HCT116 (cell line): ENCODE measurements at regions not wholly inside any gene's neighbourhood (a gene's known extent, or its start where the extent isn't known, plus 50 kb on each side); places are given as distances from the start of the nearest gene placed in this dataset.

Experiments
- ATAC-seq: fragments of 200-7000 bp; cut with Tn5 transposase; 2 replicates; pipeline ENCODE4 v1.9.1; 2020; ENCODE audit warnings: mild to moderate bottlenecking, moderate library complexity
- BruUV-seq: library from RNA; stranded (reverse); fragments of 400-500 nt; replicated peaks from 2 replicates; lab custom pipeline; 2021; lab: Mats Ljungman, UMichigan
- CTCF ChIA-PET: fragments of 300-600 bp; sonication (Branson Sonifier 250); formaldehyde crosslinking; loops from one replicate; lab custom pipeline; 2021; ENCODE audit warnings: antibody characterized with exemption; lab: Charles Lee
- POLR2A ChIA-PET: fragments of 300-600, 350-600 bp; sonication (Branson Sonifier 250); formaldehyde crosslinking; loops from one replicate; lab custom pipeline; 2021; ENCODE audit warnings: antibody characterized with exemption; lab: Charles Lee
- RAD21 ChIA-PET, 2 experiments: fragments of 300-600 bp; sonication (Branson Sonifier 250); formaldehyde crosslinking; loops; one replicate each; lab custom pipeline; 2023; ENCODE audit warnings: low total read pairs in 2 of 2; ENCODE audit not compliant: uncharacterized antibody in 2 of 2, unreplicated experiment in 2 of 2, low non-redundant PET in 1 of 2; lab: Charles Lee
- DNase-seq: peaks from one replicate; pipeline ENCODE4 v3.0.0-alpha.2; 2010; ENCODE audit warnings: low read depth, low spot score
- H2AFZ ChIP-seq: fragments of 200-600 bp; shearing (Covaris generic), sonication (generic); 2 replicates; pipeline ENCODE4 v1.6.1; 2017; ENCODE audit warnings: low read depth, mixed run types, mixed read lengths, antibody characterized with exemption, low read length; ENCODE audit not compliant: poor library complexity, severe bottlenecking
- H3K27ac ChIP-seq: 2 replicates; pipeline ENCODE4 v1.5.1; 2012; ENCODE audit warnings: low read depth, low read length
- H3K27me3 ChIP-seq: fragments of 200-600 bp; sonication (generic); 2 replicates; pipeline ENCODE4 v1.6.1; 2016; ENCODE audit warnings: mixed run types, low read length, mixed read lengths; ENCODE audit not compliant: insufficient read depth
- H3K36me3 ChIP-seq, 2 experiments: fragments of 200-500 bp in 1 of 2; fragments of 200-600 bp in 1 of 2; sonication (Bioruptor generic) in 1 of 2; sonication (generic) in 1 of 2; 2 replicates each; pipeline versions ENCODE4 v1.5.1 to v1.6.1; 2014 to 2016; ENCODE audit warnings: low read length in 2 of 2, inconsistent platforms in 1 of 2, mixed read lengths in 1 of 2, mixed run types in 1 of 2; ENCODE audit not compliant: insufficient read depth in 2 of 2, control insufficient read depth in 1 of 2
- H3K4me1 ChIP-seq, 2 experiments: fragments of 200-600 bp in 1 of 2; sonication (generic) in 1 of 2; 2 replicates each; pipeline versions ENCODE4 v1.5.1 to v1.6.1; 2012 to 2017; ENCODE audit warnings: low read length in 2 of 2, inconsistent platforms in 1 of 2, mild to moderate bottlenecking in 1 of 2, mixed read lengths in 1 of 2, mixed run types in 1 of 2, moderate library complexity in 1 of 2; ENCODE audit not compliant: insufficient read depth in 2 of 2, control insufficient read depth in 1 of 2
- H3K4me2 ChIP-seq: fragments of 200-600 bp; sonication (generic); 2 replicates; pipeline ENCODE4 v1.6.1; 2017; ENCODE audit warnings: mixed run types, low read length, mixed read lengths
- H3K4me3 ChIP-seq, 2 experiments: fragments of 200-600 bp in 1 of 2; sonication (generic) in 1 of 2; replicated peaks in 1 of 2; 2 replicates each; pipeline ENCODE4 v1.5.1; 2011 to 2016; ENCODE audit warnings: low read length in 2 of 2, control low read depth in 1 of 2, low read depth in 1 of 2, mild to moderate bottlenecking in 1 of 2, mixed read lengths in 1 of 2, mixed run types in 1 of 2
- H3K79me2 ChIP-seq: fragments of 200-600 bp; sonication (generic); 2 replicates; pipeline ENCODE4 v1.6.1; 2017; ENCODE audit warnings: mild to moderate bottlenecking, mixed run types, low read length, moderate library complexity, mixed read lengths; ENCODE audit not compliant: insufficient read depth
- H3K9ac ChIP-seq: fragments of 200-600 bp; sonication (generic); 2 replicates; pipeline ENCODE4 v1.6.1; 2016; ENCODE audit warnings: low read length, mixed read lengths
- H3K9me2 ChIP-seq: fragments of 200-600 bp; sonication (generic), shearing (Covaris generic); 2 replicates; pipeline ENCODE4 v1.6.1; 2017; ENCODE audit warnings: mixed run types, mild to moderate bottlenecking, moderate library complexity; ENCODE audit not compliant: insufficient read depth
- H3K9me3 ChIP-seq, 2 experiments: fragments of 200-500 bp in 1 of 2; fragments of 200-600 bp in 1 of 2; sonication (Bioruptor generic) in 1 of 2; sonication (generic) in 1 of 2; 2 replicates each; pipeline ENCODE4 v1.6.1; 2014 to 2017; ENCODE audit warnings: low read length in 2 of 2, mixed read lengths in 2 of 2, inconsistent platforms in 1 of 2, low read depth in 1 of 2, mild to moderate bottlenecking in 1 of 2, mixed run types in 1 of 2, moderate library complexity in 1 of 2; ENCODE audit not compliant: control insufficient read depth in 1 of 2, insufficient read depth in 1 of 2
- H4K20me1 ChIP-seq: fragments of 200-600 bp; sonication (generic), shearing (Covaris generic); 2 replicates; pipeline ENCODE4 v1.6.1; 2017; ENCODE audit warnings: mixed run types, mild to moderate bottlenecking, moderate library complexity; ENCODE audit not compliant: insufficient read depth
- EZH2 ChIP-seq: fragments of 200-600 bp; sonication (generic); IDR thresholded peaks from 2 replicates; pipeline ENCODE4 v1.6.1; 2017; ENCODE audit warnings: antibody characterized with exemption, mixed run types
- FOSL1 ChIP-seq: IDR thresholded peaks from 2 replicates; pipeline ENCODE4 v1.6.1; 2012; ENCODE audit warnings: low read depth
- JUND ChIP-seq: IDR thresholded peaks from 2 replicates; pipeline ENCODE4 v1.6.1; 2012
- POLR2AphosphoS5 ChIP-seq: IDR thresholded peaks from 2 replicates; pipeline ENCODE4 v1.6.1; 2011; ENCODE audit warnings: mild to moderate bottlenecking, low read depth, low read length, moderate library complexity
- RAD21 ChIP-seq: IDR thresholded peaks from 2 replicates; pipeline ENCODE4 v1.6.1; 2012; ENCODE audit warnings: low read depth, mild to moderate bottlenecking
- REST ChIP-seq: IDR thresholded peaks from 2 replicates; pipeline ENCODE4 v1.6.1; 2012; ENCODE audit warnings: low read depth
- SIN3A ChIP-seq: IDR thresholded peaks from 2 replicates; pipeline ENCODE4 v1.6.1; 2012; ENCODE audit warnings: low read depth
- SP1 ChIP-seq: IDR thresholded peaks from 2 replicates; pipeline ENCODE4 v1.6.1; 2012; ENCODE audit warnings: low read depth
- TCF7L2 ChIP-seq: IDR thresholded peaks from 2 replicates; pipeline ENCODE4 v1.7.0; 2011; ENCODE audit warnings: borderline replicate concordance, inconsistent platforms; ENCODE audit not compliant: insufficient read depth, insufficient read length; ENCODE audit errors: extremely low read depth
- YY1 ChIP-seq: IDR thresholded peaks from 2 replicates; pipeline ENCODE4 v1.6.1; 2011; ENCODE audit warnings: low read length, low read depth, moderate library complexity, mild to moderate bottlenecking; ENCODE audit not compliant: insufficient replicate concordance; ENCODE audit errors: extremely low read depth
- ZFX ChIP-seq: fragments of 450-650 bp; IDR thresholded peaks from 2 replicates; pipeline ENCODE4 v1.6.1; 2017
- ZNF274 ChIP-seq: fragments of 200-500 bp; sonication (Bioruptor generic); IDR thresholded peaks from 2 replicates; pipeline ENCODE4 v1.6.1; 2014; ENCODE audit warnings: mild to moderate bottlenecking, low read depth, low read length, inconsistent platforms
- intact Hi-C: fragments of 100-400 bp; cut with micrococcal nuclease; formaldehyde crosslinking; loops from 2 replicates; pipeline ENCODE4 v1.10.0; 2022

GRCh38 chr13:44267203-44267602, 106.4 kb upstream of the SERP2 start:
- peaks cover 0 to 14% of the 10 kb centered on the region in 2 experiments; a peak in 1 of 4 replicates for H3K4me1 ChIP-seq
- H3K9me3 ChIP-seq: no peaks in the 10 kb centered on the region
- no peak for ATAC-seq
- H3K9ac ChIP-seq: no peak overlapping the region
- H3K79me2 ChIP-seq: no peaks in the 10 kb centered on the region
- no peaks in the 10 kb centered on the region for H4K20me1 ChIP-seq
- no peak overlapping the region for H3K4me3 ChIP-seq
- H3K9me2 ChIP-seq: no peaks in the 10 kb centered on the region
- BruUV-seq: no TSS peak
- H3K4me2 ChIP-seq: no peak overlapping the region
- no peak overlapping the region for H2AFZ ChIP-seq
- H3K36me3 ChIP-seq: no peaks in the 10 kb centered on the region
- ChIA-PET RAD21 (no interaction called here), POLR2A (interaction anchor here (1.0 kb wide), 1 partner anchor 169 kb away, joined by 3 read pairs; no protein-coding TSS in a partner anchor), CTCF (no interaction called here)
- no peak for DNase-seq
- H3K27me3 ChIP-seq: no peaks in the 10 kb centered on the region
- TF ChIP-seq SP1: no peak
- TF ChIP-seq RAD21: no peak
- no peak for TF ChIP-seq ZFX
- TF ChIP-seq FOSL1: no peak
- TF ChIP-seq YY1: no peak
- no peak for TF ChIP-seq REST
- TF ChIP-seq SIN3A: no peak
- TF ChIP-seq EZH2: no peak
- TF ChIP-seq TCF7L2: no peak
- TF ChIP-seq ZNF274: no peak
- no peak for TF ChIP-seq POLR2AphosphoS5
- no peak for TF ChIP-seq JUND
- intact Hi-C loops: no loop called here
- H3K27ac ChIP-seq: no peak overlapping the region
